ENCODE measurements at regions not wholly inside any gene's neighbourhood (a gene's known extent, or its start where the extent isn't known, plus 50 kb on each side); places are given as distances from the start of the nearest gene placed in this dataset.

GRCh38 chr10:36624551-36625100 lies 500.8 kb upstream of the ANKRD30A start:
- DNase-seq: no peak

- DNase-seq: no peak
Measured at GRCh38 chr10:36621346-36621745, 504.1 kb upstream of the ANKRD30A start.

GRCh38 chr10:36612436-36612835 lies 513.0 kb upstream of the ANKRD30A start:
- no peak for DNase-seq

- DNase-seq: no peak
Measured at GRCh38 chr10:36608866-36609265, 516.5 kb upstream of the ANKRD30A start.

GRCh38 chr10:36608251-36608650 lies 517.1 kb upstream of the ANKRD30A start:
- DNase-seq: no peak

- DNase-seq: no peak
Measured at GRCh38 chr10:36606234-36606839, 519.1 kb upstream of the ANKRD30A start.

- no peak for DNase-seq
Measured at GRCh38 chr10:36604316-36604715, 521.1 kb upstream of the ANKRD30A start.

GRCh38 chr10:36603688-36604087 lies 521.7 kb upstream of the ANKRD30A start:
- DNase-seq: no peak

GRCh38 chr10:36602374-36602773 lies 523.0 kb upstream of the ANKRD30A start:
- DNase-seq: no peak

GRCh38 chr10:36597756-36598320 lies 527.6 kb upstream of the ANKRD30A start:
- DNase-seq: no peak

GRCh38 chr10:36592964-36593363 lies 532.4 kb upstream of the ANKRD30A start:
- DNase-seq: no peak

GRCh38 chr10:36591436-36591835 lies 534.0 kb upstream of the ANKRD30A start:
- no peak for DNase-seq

- no peak for DNase-seq
Measured at GRCh38 chr10:36583690-36584089, 541.7 kb upstream of the ANKRD30A start.

GRCh38 chr10:36581237-36581636 lies 544.2 kb upstream of the ANKRD30A start:
- no peak for DNase-seq

GRCh38 chr10:36578306-36578705 lies 547.1 kb upstream of the ANKRD30A start:
- DNase-seq: no peak

GRCh38 chr10:36577126-36577525 lies 548.3 kb upstream of the ANKRD30A start:
- DNase-seq: no peak

GRCh38 chr10:36574207-36574606 lies 551.2 kb upstream of the ANKRD30A start:
- no peak for DNase-seq

GRCh38 chr10:36573246-36573645 lies 552.2 kb upstream of the ANKRD30A start:
- DNase-seq: no peak

- no peak for DNase-seq
Measured at GRCh38 chr10:36564433-36564832, 561.0 kb upstream of the ANKRD30A start.

- DNase-seq: no peak
Measured at GRCh38 chr10:36559412-36560400, 565.7 kb upstream of the ANKRD30A start.

- no peak for DNase-seq
Measured at GRCh38 chr10:36556468-36556867, 568.9 kb upstream of the ANKRD30A start.

GRCh38 chr10:36555036-36555435 lies 570.4 kb upstream of the ANKRD30A start:
- DNase-seq: no peak

GRCh38 chr10:36547965-36548364 lies 577.4 kb upstream of the ANKRD30A start:
- DNase-seq: no peak

- DNase-seq: no peak
Measured at GRCh38 chr10:36542493-36542892, 582.9 kb upstream of the ANKRD30A start.

All from RPMI8226 (cell line).